Limb (tissue), 2 donors: ENCODE measurements at regions not wholly inside any gene's neighbourhood (a gene's known extent, or its start where the extent isn't known, plus 50 kb on each side); places are given as distances from the start of the nearest gene placed in this dataset.
"Not testable (repeated sequence)": the region's sequence is repeated elsewhere in the genome, so short reads cannot be mapped to it uniquely, and the experiment has no call there.

Source experiments
- DNase-seq, 2 donors: peaks; one replicate each; pipeline ENCODE4 v3.0.0-alpha.2; 2016; ENCODE audit errors: extremely low spot score in 2 of 2

DNA sequence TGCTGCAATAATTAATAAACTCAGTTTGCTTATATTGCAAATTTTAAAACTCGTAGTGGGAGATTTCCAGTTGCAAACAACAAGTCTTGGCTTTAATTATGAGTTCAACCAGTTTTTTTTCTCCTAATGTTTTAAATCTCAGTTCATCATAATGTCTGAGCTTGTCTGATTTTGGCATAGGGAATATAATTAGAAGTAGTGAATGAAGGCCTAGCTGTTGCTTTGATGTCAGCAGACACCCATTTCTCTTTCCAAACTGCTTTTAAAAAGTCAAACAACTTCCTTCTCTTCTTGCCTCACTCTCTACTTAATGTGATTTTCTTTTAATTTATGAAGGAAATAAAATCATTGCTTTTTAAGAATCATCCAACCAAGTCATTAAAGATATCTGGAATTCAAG lies 1462.1 kb downstream of the DPP10 start:
- DNase-seq: no peak

DNA sequence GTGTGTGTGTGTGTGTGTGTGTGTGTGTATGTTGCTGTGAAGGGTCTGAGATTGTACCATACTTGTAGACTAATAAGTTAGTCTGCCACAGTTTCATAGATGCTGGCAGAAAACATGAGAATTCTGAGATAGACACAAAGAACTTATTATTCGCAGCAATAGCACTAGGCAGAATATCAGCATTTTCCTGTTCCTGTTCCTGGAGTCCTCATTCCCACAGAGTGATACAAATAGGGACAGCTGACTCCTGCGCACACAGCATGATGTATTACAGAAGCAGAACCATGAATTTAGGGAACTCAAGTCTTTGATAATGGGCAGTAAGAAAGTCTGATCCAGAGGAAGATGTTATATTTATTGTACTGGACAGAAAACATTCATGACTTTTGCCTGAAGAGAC lies 1466.3 kb downstream of the DPP10 start:
- no peak for DNase-seq

DNA sequence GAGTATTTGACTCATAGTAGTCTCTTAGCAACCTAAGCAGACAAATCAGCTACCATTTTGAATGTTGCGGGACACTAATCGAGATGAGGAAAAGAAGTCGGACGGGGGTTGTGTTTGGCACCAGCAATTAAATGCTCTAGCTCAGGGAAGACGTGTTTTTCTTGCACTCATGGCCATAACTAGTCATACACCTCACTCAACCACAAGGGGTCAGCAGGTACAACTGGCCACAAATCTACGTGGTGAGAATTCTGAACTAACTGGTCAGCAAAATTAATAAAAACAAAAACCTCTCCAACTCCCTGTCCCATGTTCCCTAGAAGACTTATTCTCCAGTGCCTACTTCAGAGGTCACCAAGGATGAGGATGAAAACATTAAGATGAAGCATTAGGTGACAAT lies 1467.8 kb downstream of the DPP10 start:
- DNase-seq: no peak

DNA sequence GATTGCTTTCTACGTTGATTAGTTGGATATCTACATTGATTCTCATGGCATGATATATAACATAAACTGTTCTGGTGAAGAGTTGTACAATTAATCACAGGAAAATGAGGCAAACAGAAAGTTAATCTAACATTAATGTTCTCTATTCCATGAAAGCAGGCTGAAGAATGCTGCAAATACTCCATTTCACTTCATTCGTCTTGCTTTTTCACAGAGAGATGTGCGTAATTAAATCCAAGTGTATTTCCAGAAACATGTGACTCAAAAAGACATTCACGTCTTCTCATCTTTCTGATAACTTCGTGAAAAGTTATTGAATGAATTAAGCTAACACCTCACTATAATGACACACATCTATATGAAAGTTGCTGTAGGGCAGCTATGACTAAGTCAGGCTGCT lies 1471.5 kb downstream of the DPP10 start:
- no peak for DNase-seq

DNA sequence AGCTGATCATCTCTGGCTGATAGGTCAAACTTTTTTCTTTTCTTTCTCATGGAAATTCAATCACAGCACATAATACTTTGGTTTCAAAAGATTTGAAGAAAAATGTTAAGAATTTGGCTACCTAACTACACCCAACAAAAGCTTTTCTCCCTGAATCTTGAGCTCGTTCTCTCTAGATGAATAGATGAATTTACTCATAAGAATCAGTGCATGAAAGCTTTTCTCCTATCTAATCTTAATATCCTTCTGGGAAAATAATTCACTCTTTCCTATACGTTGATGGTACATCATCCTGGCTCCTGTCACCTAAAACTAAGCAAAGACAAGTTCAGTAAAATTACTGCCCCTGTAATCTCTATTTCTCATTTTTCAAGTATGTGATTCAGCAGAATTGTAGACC lies 1479.1 kb downstream of the DPP10 start:
- no peak for DNase-seq

DNA sequence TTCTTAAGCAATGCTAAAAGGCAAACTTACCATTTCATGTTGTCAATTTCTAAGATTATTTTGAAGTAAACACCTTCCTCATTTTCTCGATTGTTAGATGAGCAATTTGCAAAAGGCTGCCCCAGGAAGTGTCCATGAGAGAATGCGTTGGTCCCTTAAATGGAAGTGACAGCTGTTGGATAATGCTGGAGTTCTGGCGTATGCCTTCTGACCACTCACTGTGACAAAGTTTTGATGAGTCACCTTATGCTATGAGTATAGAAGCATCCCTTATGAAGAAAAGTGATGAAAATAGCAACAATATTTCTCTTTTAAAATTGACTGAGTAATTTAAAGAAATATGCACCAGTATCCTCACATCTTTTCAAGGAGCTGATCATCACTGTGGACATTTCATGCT lies 1497.5 kb downstream of the DPP10 start:
- DNase-seq: no peak

DNA sequence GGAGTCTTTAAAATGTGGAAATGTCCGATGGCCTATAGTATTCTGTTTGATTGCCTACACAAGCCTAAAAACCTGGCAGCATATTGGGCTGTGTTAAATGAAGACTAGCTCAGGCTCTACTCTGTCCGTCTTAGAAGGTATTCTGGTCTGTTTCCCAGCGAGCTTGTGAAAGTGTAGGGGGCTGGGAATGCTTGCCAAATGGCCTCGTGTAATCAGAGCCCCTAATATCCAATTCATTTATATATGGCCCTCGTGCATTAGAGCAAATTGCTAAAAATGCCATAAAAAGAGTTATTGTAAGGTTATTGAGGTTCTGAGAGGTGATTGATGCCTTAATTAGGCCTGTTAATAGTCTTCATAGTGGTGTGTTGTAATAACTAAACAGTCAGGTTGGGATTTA lies 1500.4 kb downstream of the DPP10 start:
- DNase-seq: no peak

DNA sequence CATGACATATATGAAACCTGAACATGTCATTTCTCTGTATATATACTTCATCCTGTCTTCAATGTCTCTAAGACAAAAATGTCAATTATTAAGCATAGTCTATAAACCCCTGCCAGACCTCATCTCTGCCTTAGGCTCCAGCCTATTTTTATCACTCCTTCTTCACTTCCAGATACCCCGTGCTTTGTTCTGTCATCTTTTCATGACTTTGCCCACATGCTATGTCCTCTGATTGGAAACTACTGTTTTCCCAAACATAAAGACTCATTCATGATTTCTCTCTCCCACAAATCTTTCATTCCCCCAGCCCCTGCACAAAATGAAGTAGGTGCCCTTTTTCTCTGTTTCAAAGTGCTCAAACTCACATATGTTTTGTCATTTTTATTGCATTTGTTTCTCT lies 1503.9 kb downstream of the DPP10 start:
- no peak for DNase-seq

DNA sequence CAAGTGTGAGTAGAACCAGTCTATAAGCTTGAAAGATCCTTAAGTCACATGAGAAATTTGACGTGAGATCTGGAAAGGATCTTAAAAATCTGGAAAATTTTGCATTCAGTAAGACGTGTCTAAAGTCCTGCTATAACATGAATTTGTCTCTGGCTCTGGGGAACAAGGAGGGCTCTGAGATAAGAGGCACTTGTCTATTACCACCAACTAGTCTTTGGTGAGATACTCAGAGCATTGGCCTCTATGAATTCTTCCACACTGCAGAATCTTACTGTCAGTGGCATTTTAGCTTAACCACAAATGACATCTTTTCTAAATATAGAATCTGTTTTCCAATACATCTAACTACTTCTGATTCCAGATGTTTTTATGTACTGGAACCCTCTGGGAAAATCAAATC lies 1504.5 kb downstream of the DPP10 start:
- DNase-seq: no peak

DNA sequence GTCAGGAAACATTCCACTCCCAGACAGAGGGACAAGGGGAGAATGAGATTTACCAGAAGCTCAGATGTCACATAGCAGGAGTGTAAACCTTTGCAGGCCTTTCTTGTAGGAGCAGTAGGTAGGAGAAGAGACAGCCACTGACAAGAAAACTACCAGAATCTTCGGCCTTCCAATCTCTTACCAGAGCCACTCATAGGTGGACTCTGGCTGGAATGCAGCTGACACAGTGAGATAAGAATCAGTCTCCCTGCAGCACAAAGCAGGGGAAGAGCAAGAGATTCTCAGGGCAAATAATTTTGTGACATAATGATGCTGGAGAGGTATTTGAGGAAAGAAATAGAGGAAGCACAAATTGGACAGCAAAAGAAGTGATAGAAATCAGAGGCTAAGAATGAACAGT lies 1534.5 kb downstream of the DPP10 start:
- no peak for DNase-seq

DNA sequence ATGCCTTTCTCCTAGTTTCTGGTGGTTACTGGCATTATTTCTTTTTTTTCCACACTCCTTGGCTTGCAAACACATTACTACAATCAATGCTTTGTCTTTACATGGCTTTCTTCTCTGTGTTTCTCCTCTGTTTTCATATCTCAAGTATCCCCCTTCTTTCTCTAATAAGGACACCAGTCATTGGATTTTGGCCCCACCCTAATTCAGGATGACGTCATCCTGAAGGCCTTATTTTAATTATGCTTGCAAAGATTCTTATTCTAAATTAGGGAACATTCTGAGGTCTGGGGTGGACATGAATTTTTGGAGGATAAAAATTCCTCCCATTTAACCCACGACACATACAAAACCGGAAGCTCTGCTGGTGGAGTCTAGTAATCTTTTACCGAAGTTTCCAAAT lies 1556.6 kb downstream of the DPP10 start:
- DNase-seq: no peak

DNA sequence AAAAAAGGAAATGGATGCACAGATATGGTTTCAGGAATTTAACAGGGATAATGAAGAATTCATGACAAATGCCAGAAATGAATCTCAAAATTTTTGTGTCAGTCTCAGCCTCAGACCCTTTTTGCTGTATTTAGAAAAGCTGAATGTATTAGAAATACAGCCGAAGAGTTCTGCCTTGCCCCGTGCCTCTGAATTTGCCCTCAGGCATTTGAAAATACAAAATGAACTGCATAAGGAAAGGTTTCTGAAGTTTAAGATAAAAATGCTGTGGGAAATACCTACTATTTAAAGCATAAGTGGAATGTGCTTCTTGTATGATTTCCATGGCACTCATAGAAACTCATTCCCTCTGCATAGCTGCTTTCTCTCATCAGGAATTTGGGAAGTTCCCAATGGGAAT lies 1580.6 kb downstream of the DPP10 start:
- DNase-seq: no peak

DNA sequence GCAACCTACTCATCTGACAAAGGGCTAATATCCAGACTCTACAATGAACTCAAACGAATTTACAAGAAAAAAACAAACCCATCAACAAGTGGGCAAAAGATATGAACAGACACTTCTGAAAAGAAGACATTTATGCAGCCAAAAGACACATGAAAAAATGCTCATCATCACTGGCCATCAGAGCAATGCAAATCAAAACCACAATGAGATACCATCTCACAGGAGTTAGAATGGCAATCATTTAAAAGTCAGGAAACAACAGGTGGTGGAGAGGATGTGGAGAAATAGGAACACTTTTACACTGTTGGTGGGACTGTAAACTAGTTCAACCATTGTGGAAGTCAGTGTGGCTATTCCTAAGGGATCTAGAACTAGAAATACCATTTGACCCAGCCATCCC lies 1596.3 kb downstream of the DPP10 start:
- not testable (repeated sequence) for DNase-seq

DNA sequence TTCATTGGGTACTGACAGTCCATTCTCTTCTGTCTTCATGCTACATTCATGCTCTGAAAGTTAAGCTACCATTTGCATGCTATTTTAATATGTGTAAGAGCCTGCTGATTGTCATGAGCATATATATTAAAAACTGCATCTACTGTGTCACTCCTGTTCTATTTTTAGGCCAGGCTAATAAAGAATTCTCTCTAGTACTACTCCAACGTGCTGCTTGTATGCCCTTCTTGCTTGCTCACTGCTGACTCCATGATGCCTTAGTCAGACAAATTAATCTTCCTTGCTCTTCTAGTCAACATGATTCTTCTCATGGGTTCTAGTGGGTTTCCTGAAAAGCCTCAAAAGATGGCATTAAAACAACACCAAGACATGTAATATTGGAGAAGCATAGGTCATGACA lies 1600.1 kb downstream of the DPP10 start:
- no peak for DNase-seq

DNA sequence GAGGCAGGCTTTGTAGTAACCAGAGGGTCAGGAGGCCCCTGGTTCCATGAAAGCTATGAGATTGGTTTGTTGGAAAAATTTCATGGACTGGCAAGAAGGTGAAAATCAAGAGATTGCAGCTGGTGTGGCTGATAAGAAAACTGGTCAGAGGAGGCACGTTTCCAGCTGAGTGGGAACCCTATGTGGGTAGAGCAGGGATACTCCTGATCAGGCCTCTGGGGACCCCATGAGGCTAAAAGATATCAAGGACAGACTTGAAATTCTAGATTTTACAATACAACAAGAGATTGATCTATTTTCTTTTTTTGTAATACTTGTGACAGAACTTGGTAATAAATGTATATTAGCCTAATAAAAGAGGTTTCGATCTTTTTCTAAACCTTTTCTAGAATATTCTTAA lies 1615.1 kb downstream of the DPP10 start:
- no peak for DNase-seq

DNA sequence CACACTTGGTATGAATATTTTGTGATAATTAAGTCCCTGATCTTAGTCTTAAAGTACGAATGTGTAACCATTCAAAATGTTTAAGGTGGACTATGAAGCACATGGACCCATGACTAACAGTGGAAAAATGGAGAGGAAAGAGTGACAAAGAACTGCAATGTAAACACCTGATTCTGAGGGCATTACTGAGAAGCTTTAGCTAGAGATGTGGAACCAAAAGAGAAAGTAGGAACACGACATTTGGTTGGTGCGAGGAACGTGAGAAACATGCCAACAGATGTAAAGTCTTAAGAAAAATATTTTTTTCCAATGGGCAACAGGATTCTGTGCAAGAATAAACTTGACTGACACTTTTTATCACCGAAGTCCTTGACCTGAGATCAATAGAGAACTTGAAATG lies 1618.6 kb downstream of the DPP10 start:
- DNase-seq: no peak

DNA sequence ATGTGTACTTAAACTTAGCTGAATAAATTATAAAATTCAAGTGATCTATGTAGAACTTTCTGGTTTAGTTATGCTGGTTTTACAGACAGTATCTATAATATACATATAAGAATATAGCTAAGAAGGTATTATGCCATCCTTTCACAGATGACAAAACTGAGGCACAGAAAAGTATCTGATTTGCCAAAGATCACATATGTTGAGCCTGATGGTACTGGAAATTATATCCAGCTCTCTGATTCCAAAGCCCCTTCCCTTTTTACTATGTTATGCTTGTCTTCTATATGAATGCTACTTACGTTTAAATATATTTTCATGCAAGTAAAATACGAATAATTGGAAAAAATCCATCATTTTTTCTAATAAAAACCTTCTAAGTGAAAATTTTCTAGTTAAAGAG lies 1631.3 kb downstream of the DPP10 start:
- DNase-seq: no peak

DNA sequence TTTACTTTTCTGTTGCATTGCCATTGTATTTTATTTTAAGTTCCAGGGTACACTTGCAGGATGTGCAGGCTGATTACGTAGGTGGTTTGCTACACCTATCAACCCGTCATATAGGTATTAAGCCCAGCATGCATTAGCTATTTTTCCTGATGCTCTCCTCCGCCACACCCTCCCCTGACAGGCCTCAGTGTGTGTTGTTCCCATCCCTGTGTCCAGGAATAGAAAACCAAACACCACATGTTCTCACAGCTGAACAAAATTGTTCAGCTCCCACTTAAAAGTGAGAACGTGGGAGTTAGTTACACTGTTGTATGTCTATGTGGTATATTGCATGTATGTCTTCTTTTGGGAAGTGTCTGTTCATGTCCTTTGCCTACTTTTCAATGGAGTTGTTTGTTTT lies 1631.7 kb downstream of the DPP10 start:
- DNase-seq: no peak

DNA sequence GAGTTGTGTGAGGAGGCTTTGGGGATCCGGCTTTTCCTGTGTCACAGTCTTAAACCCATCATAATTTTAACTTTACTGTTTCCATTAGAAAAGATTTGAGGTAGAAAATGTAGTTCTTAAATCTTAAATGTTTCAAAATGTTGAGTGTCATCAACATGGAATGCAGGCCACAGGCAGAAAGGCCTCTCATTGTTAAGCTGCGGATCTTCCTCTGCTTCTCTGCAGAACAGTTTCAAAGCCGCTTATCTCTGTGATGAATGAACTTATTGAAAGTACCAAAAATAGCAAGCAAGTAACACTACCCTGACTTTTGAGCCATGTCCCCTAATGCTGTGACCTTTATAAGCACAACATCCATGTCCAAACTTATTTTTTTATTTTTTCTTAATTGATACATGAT lies 1645.8 kb downstream of the DPP10 start:
- DNase-seq: no peak

DNA sequence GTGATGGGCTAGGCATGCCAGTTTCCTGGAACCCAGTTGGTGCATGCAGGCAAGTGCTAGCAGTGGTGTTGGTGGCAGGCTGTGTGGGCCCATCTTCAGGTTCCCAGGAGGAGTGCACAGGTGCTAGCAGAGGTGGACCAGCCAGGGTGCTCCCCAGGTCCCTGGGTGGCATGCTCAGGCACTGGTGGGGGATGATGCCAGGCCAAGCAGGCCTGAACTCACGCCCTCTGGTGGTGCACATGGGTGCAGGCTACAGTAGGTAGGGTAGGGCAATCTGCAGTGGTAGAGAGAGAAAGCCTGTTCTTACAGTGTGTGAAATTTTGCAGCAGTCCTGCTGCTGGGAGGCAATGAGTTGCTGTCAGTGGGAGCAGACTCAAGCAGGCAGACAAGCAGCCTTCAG lies 1651.8 kb downstream of the DPP10 start:
- no peak for DNase-seq

DNA sequence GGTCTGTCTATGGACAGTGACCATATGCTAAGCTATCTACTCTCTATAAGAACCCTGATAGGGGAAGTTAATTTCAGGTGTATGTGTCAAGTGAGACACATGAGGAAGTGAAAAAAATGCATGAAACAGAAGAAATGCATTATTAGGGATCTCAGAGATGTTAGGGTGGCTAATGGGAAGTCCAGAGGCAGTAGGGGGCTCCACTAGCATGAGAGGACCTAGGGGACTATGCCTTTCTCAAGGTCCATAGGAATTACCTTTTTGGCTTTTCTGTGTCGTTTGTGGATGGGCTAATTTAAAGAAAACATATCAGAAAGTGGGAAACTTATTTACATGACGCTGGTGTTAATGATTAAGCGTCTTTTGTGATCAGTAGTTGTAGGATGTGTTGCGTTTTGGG lies 1653.2 kb downstream of the DPP10 start:
- no peak for DNase-seq

DNA sequence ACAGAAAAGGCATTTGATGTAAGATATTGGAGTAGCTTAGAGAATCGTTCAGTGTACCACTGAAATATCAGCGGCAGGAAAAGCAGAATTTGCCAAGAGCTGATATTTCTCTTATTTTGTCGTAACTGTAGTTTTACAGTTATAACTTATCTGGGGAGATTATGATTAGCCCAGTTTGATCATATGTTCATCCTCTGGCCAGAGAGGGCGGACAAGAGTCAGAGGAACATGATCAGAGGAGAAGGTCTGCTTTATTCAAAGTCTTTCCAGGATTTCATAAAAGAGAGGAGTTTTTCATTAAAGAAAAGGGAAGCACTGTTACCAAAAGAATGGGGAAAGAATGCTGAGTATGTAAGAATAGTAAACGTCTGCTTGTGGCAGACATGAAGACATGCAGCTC lies 1655.6 kb downstream of the DPP10 start:
- DNase-seq: no peak

DNA sequence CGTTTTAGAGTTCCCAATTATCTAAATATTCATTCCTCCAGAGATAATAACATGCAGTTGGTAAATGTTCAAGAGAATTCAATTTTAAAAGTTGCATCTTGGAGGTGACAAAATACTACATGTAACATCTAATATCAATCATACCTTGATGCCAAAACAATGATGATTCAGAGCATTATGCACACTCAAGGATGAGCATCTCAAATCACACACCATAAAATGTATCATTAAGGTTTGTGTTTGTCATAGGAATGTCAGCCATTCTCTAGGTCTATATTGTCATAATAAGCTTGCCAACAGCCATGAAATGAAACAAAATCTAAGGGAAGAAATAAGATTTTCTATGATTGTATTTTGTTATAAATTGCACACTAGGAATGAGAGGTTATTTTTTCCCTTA lies 1667.0 kb downstream of the DPP10 start:
- DNase-seq: no peak

DNA sequence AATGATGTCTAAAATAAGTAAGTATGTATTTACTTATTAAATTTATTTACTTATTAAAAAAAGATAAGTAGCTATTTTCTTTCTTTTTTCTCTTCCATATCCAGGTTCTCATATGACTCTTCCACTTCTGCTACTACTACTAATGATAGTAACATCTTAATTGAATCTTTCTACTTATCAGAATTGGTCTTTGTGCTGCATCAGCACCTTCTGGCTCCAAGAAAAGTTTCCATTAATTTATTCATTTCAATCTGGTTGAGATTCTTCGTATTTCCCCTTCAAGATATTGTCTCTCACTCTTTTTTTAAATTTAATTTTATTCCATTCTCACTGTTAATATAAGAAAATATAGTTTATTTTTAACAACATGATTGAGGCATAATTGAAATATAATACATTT lies 1675.4 kb downstream of the DPP10 start:
- no peak for DNase-seq

DNA sequence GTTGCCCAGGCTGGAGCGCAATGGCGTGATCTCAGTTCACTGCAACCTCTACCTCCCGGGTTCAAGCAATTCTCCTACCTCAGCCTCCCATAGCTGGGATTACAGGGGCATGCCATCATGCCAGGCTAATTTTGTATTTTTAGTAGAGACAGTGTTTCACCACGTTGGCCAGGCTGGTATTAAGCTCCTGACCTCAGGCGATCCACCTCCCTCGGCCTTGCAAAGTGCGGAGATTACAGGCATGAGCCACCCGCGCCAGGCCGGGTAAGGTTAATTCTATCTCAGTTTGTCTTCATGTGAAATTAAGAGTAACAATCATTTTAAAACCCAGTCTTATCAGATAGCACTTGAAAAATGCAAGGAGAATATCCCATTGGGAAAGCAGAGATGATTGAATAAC lies 1681.7 kb upstream of the DDX18 start:
- DNase-seq: no peak
